ENCODE measurements at regions not wholly inside any gene's neighbourhood (a gene's known extent, or its start where the extent isn't known, plus 50 kb on each side); places are given as distances from the start of the nearest gene placed in this dataset.

GRCh38 chr10:109219935-109220605, 703.2 kb downstream of the XPNPEP1 start:
- no peak overlapping the region for H4K8ac ChIP-seq (ENCODE audit: low read depth in 2 of 2, low read length in 2 of 2)
- H2BK15ac ChIP-seq (ENCODE audit: low read depth, low read length): no peak overlapping the region
- H3K9ac ChIP-seq (ENCODE audit: low read depth, low read length): no peak overlapping the region
- H3K27ac ChIP-seq (ENCODE audit: insufficient read depth, low read length): no peak overlapping the region
- H2AK9ac ChIP-seq (replicated peaks; ENCODE audit: low read depth, low read length, poor library complexity): no peak overlapping the region
- H2BK5ac ChIP-seq (ENCODE audit: low read depth, low read length, poor library complexity, severe bottlenecking): no peak overlapping the region
- H2AK5ac ChIP-seq (ENCODE audit: low read depth, low read length): no peak overlapping the region
- H3K4me2 ChIP-seq (ENCODE audit: low read depth, low read length): no peak overlapping the region
- H3K9me1 ChIP-seq (ENCODE audit: insufficient read depth, low read length): no peaks in the 10 kb centered on the region
- POLR2A ChIA-PET (ENCODE audit: unreplicated experiment): no interaction called here
- no peak overlapping the region for H4K91ac ChIP-seq (ENCODE audit: insufficient read depth, low read depth, low read length)
- no CpG with 5 or more reads among the region's 2 CpGs for WGBS, 2 experiments (ENCODE audit: extremely low coverage in 2 of 2, insufficient read length in 1 of 2)
- no peak overlapping the region for H3K23ac ChIP-seq (ENCODE audit: low read depth, low read length)
- H3K56ac ChIP-seq (ENCODE audit: extremely low read depth, insufficient read depth, low read length): no peak overlapping the region
- no peak overlapping the region for H2AFZ ChIP-seq (replicated peaks; ENCODE audit: low read length, poor library complexity)
- TF ChIP-seq MAZ (IDR thresholded peaks at IDR 0.05; ENCODE audit: borderline replicate concordance, low read depth, low read length) (no peak), ELK1 (IDR thresholded peaks at IDR 0.05; ENCODE audit: borderline replicate concordance, low read depth, low read length) (no peak), RAD21 (IDR thresholded peaks at IDR 0.05; ENCODE audit: low read length) (no peak), NFE2L2 (IDR thresholded peaks at IDR 0.05; ENCODE audit: low read depth, low read length) (no peak), FOS (IDR thresholded peaks at IDR 0.05; ENCODE audit: low read depth, low read length) (no peak), MAFK (IDR thresholded peaks at IDR 0.05; ENCODE audit: low read depth, low read length) (no peak), BHLHE40 (IDR thresholded peaks at IDR 0.05; ENCODE audit: low read depth, low read length) (no peak), RFX5 (IDR thresholded peaks at IDR 0.05; ENCODE audit: low read depth, low read length) (no peak), CTCF (conservative IDR thresholded peaks at IDR 0.05; ENCODE audit: low read depth, low read length) (no peak), CEBPB (IDR thresholded peaks at IDR 0.05; ENCODE audit: low read depth, low read length) (no peak), USF2 (IDR thresholded peaks at IDR 0.05; ENCODE audit: low read depth, low read length) (no peak), CHD1 (IDR thresholded peaks at IDR 0.05; ENCODE audit: low read depth, low read length) (no peak), POLR2A (IDR thresholded peaks at IDR 0.05; ENCODE audit: low read depth, low read length) (no peak), MXI1 (IDR thresholded peaks at IDR 0.05; ENCODE audit: borderline replicate concordance, low read depth, low read length) (no peak)
- no peaks in the 10 kb centered on the region for H3K9me3 ChIP-seq (ENCODE audit: control insufficient read depth, insufficient read depth, low read length)
- no peak overlapping the region for H2BK20ac ChIP-seq (ENCODE audit: low read depth, low read length)
- in situ Hi-C loops (cut with MboI; ENCODE audit: low sequenced_read_pairs): no loop called here
- dilution Hi-C loops (cut with HindIII; ENCODE audit: low sequenced_read_pairs, unreplicated experiment): no loop called here
- no peak overlapping the region for H3K4me3 ChIP-seq (ENCODE audit: insufficient read depth, low read depth, low read length)
- H4K20me1 ChIP-seq (ENCODE audit: insufficient read depth, low read length): no peaks in the 10 kb centered on the region
- no peak overlapping the region for H3K4ac ChIP-seq (ENCODE audit: low read depth, low read length)
- intact Hi-C loops (cut with micrococcal nuclease): no loop called here
- no peaks in the 10 kb centered on the region for H3K36me3 ChIP-seq (ENCODE audit: control insufficient read depth, insufficient read depth, low read length)
- no peaks in the 10 kb centered on the region for H3K4me1 ChIP-seq (ENCODE audit: control insufficient read depth, insufficient read depth, low read length)
- H3K27me3 ChIP-seq (ENCODE audit: control insufficient read depth, insufficient read depth, low read length): no peaks in the 10 kb centered on the region
- ATAC-seq (ENCODE audit: low read depth): no peak
- H3K79me1 ChIP-seq (ENCODE audit: low read depth in 1 of 2, low read length in 2 of 2): no peaks in the 10 kb centered on the region
- DNase-seq: no peak
- H3K18ac ChIP-seq (ENCODE audit: low read depth, low read length): no peak overlapping the region
- CTCF ChIA-PET: interaction anchor here (1.3 kb wide), 1 partner anchor 16 kb away, joined by 4 read pairs; no protein-coding TSS in a partner anchor
- H4K5ac ChIP-seq (ENCODE audit: low read depth, low read length): no peak overlapping the region
- H2BK120ac ChIP-seq (ENCODE audit: low read depth, low read length): no peak overlapping the region
- no peak overlapping the region for H3K14ac ChIP-seq (replicated peaks; ENCODE audit: low read depth, low read length)
- no TSS peak for BruUV-seq (replicated peaks)

Measured in IMR-90 (cell line).